H1 (cell line): ENCODE measurements at regions not wholly inside any gene's neighbourhood (a gene's known extent, or its start where the extent isn't known, plus 50 kb on each side); places are given as distances from the start of the nearest gene placed in this dataset.

Experiments used
- RNF2 ChIP-seq: fragments of 200-900, 300-1000 bp; sonication (generic); IDR thresholded peaks from 2 replicates; pipeline ENCODE4 v1.7.1; 2016; ENCODE audit warnings: borderline replicate concordance, low read depth, mild to moderate bottlenecking, antibody characterized with exemption, low read length; ENCODE audit not compliant: poor library complexity, severe bottlenecking; ENCODE audit errors: missing control alignments

DNA sequence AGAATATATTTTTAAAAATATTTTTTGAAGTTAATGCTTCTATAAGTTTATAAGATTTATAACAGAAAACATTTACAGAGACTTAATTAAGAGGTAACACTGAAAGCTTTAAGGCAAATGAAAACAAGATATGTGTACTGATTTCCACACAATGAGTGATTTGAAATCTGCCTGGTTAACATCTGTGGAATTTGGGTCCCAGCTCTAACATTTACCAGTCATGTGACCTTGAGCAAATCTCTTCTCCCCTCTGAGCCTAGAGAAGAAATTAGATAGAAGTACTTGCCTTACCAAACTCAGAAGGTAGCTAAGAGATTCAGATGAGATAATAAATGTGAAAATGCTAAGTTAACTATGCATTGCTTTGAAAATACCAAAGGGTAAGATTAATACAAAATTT, 458.8 kb upstream of the LCORL start (continued):
- TF ChIP-seq RNF2 = no peak
